ENCODE measurements at regions not wholly inside any gene's neighbourhood (a gene's known extent, or its start where the extent isn't known, plus 50 kb on each side); places are given as distances from the start of the nearest gene placed in this dataset.

- Histone ChIP-seq H3K36me3 (no peaks in the 10 kb centered on the region), H3K4me1 (peaks cover 0 to 18% (median 8%) of the 10 kb centered on the region in 6 donors), H3K27ac (no peak overlapping the region), H3K4me3 (no peak overlapping the region), H3K27me3 (replicated peaks in 1 of 7) (peaks cover 0 to 3% (median 0%) of the 10 kb centered on the region in 7 donors), H3K9me3 (peaks cover 0 to 5% (median 0%) of the 10 kb centered on the region in 8 donors)
- WGBS, 5 donors = 56 to 77% (median 67%) methylated on average over 2 of the region's 2 CpGs
- TF ChIP-seq POLR2A (IDR thresholded peaks at IDR 0.05) (no peak), POLR2AphosphoS5 (IDR thresholded peaks at IDR 0.05) (no peak), CTCF (IDR thresholded peaks at IDR 0.05 in 8 of 11, conservative IDR thresholded peaks at IDR 0.05 in 3 of 11) (no peak)
- DNase-seq = no peak
- intact Hi-C loops (cut with DNase I; ENCODE audit: low total_unique reads) = loop anchor here (10.0 kb wide), 1 partner anchor 683 kb away; no protein-coding TSS in a partner anchor
These were observed 72.1 kb downstream of the JRKL start for GRCh38 chr11:96461871-96462270.

GRCh38 chr11:96464700-96465307, 75.0 kb downstream of the JRKL start:
- H3K4me1 ChIP-seq = peaks cover 0 to 18% (median 8%) of the 10 kb centered on the region in 6 donors
- peaks cover 0 to 5% (median 0%) of the 10 kb centered on the region in 8 donors for H3K9me3 ChIP-seq
- no peak for TF ChIP-seq POLR2A (IDR thresholded peaks at IDR 0.05)
- peak in 10 of 11 experiments; percentile 36 to 83 (median 66) for TF ChIP-seq CTCF (IDR thresholded peaks at IDR 0.05 in 8 of 11, conservative IDR thresholded peaks at IDR 0.05 in 3 of 11)
- peak overlapping the region in 1 of 8 donors; percentile 59 for H3K4me3 ChIP-seq
- no peak overlapping the region for H3K27ac ChIP-seq
- intact Hi-C loops (cut with DNase I; ENCODE audit: low total_unique reads) = loop anchor here (10.0 kb wide), 1 partner anchor 680 kb away; no protein-coding TSS in a partner anchor
- DNase-seq = no peak
- no peaks in the 10 kb centered on the region for H3K36me3 ChIP-seq
- H3K27me3 ChIP-seq (replicated peaks in 1 of 7) = peaks cover 0 to 3% (median 0%) of the 10 kb centered on the region in 7 donors
- 13 to 21% (median 15%) methylated on average over 7 of the region's 7 CpGs for WGBS, 5 donors

GRCh38 chr11:96465512-96465911, 75.7 kb downstream of the JRKL start:
- no peak for TF ChIP-seq POLR2A (IDR thresholded peaks at IDR 0.05)
- Histone ChIP-seq H3K4me1 (peaks cover 0 to 18% (median 8%) of the 10 kb centered on the region in 6 donors), H3K27ac (no peak overlapping the region), H3K9me3 (peaks cover 0 to under 1% (median 0%) of the 10 kb centered on the region in 8 donors), H3K4me3 (no peak overlapping the region), H3K36me3 (no peaks in the 10 kb centered on the region), H3K27me3 (replicated peaks in 1 of 7) (peaks cover 0 to 3% (median 0%) of the 10 kb centered on the region in 7 donors)
- no peak for DNase-seq
- intact Hi-C loops (cut with DNase I; ENCODE audit: low total_unique reads) = loop anchor here (10.0 kb wide), 1 partner anchor 679 kb away; no protein-coding TSS in a partner anchor
- WGBS, 5 donors = 42 to 62% (median 55%) methylated on average over 3 of the region's 3 CpGs

- Histone ChIP-seq H3K9me3 (no peaks in the 10 kb centered on the region), H3K27ac (no peak overlapping the region), H3K27me3 (replicated peaks in 1 of 7) (peaks cover 0 to 3% (median 0%) of the 10 kb centered on the region in 7 donors), H3K4me3 (no peak overlapping the region), H3K36me3 (no peaks in the 10 kb centered on the region), H3K4me1 (peaks cover 0 to 18% (median 8%) of the 10 kb centered on the region in 6 donors)
- intact Hi-C loops (cut with DNase I; ENCODE audit: low total_unique reads) = loop anchor here (10.0 kb wide), 1 partner anchor 678 kb away; no protein-coding TSS in a partner anchor
- TF ChIP-seq POLR2A (IDR thresholded peaks at IDR 0.05) = no peak
- TF ChIP-seq CTCF (IDR thresholded peaks at IDR 0.05 in 8 of 11, conservative IDR thresholded peaks at IDR 0.05 in 3 of 11) = no peak
- no peak for TF ChIP-seq POLR2AphosphoS5 (IDR thresholded peaks at IDR 0.05)
- WGBS, 5 donors = 95 to 100% (median 99%) methylated on average over 2 of the region's 2 CpGs
- DNase-seq = no peak
These were observed 76.8 kb downstream of the JRKL start for GRCh38 chr11:96466607-96467006.
